ENCODE measurements at regions not wholly inside any gene's neighbourhood (a gene's known extent, or its start where the extent isn't known, plus 50 kb on each side); places are given as distances from the start of the nearest gene placed in this dataset.

GRCh38 chr6:91961236-91961635 is 1374.4 kb upstream of the MAP3K7 start:
- TF ChIP-seq CTCF (IDR thresholded peaks at IDR 0.05) (no peak), POLR2A (IDR thresholded peaks at IDR 0.05) (no peak)

All from upper lobe of left lung (tissue), 4 donors.